CD14-positive monocyte (primary cell): ENCODE measurements at regions not wholly inside any gene's neighbourhood (a gene's known extent, or its start where the extent isn't known, plus 50 kb on each side); places are given as distances from the start of the nearest gene placed in this dataset.

Experiments
- DNase-seq, 3 donors: peaks; one replicate each; pipeline ENCODE4 v3.0.0-alpha.2; 2011 to 2022
- H2AFZ ChIP-seq: 2 replicates; pipeline ENCODE4 v1.6.0; 2012; ENCODE audit warnings: mild to moderate bottlenecking, low read depth, low read length, inconsistent platforms; ENCODE audit not compliant: insufficient read depth, poor library complexity, severe bottlenecking
- H3K27ac ChIP-seq, 2 donors: 1 replicate in 1 of 2; 2 replicates in 1 of 2; pipeline ENCODE4 v1.5.1; 2012 to 2013; ENCODE audit warnings: low read length in 2 of 2, control low read depth in 1 of 2, inconsistent platforms in 1 of 2, low read depth in 1 of 2, mild to moderate bottlenecking in 1 of 2
- H3K27me3 ChIP-seq, 2 donors: one replicate each; pipeline versions ENCODE4 v1.6.0 to v1.6.1; 2011 to 2013; ENCODE audit warnings: low read length in 2 of 2; ENCODE audit not compliant: control insufficient read depth in 2 of 2, insufficient read depth in 2 of 2
- H3K36me3 ChIP-seq, 2 donors: replicated peaks in 1 of 2; 1 replicate in 1 of 2; 2 replicates in 1 of 2; pipeline versions ENCODE4 v1.5.1 to v1.6.1; 2012 to 2013; ENCODE audit warnings: low read length in 2 of 2, control low read depth in 1 of 2, inconsistent platforms in 1 of 2, mild to moderate bottlenecking in 1 of 2; ENCODE audit not compliant: insufficient read depth in 2 of 2, control insufficient read depth in 1 of 2
- H3K4me1 ChIP-seq, 2 donors: 1 replicate in 1 of 2; 2 replicates in 1 of 2; pipeline versions ENCODE4 v1.5.1 to v1.6.1; 2012 to 2013; ENCODE audit warnings: low read length in 2 of 2, control low read depth in 1 of 2, inconsistent platforms in 1 of 2, mild to moderate bottlenecking in 1 of 2, moderate library complexity in 1 of 2; ENCODE audit not compliant: insufficient read depth in 2 of 2, control insufficient read depth in 1 of 2
- H3K4me2 ChIP-seq: replicated peaks from 2 replicates; pipeline ENCODE3; 2012; ENCODE audit warnings: low read length, moderate library complexity, mild to moderate bottlenecking; ENCODE audit not compliant: poor library complexity, severe bottlenecking; ENCODE audit errors: extremely low read depth
- H3K4me3 ChIP-seq, 3 experiments: fragments of 200-600 bp in 1 of 3; sonication (generic) in 1 of 3; replicated peaks in 1 of 3; 1 replicate in 2 of 3; 2 replicates in 1 of 3; pipeline ENCODE4 v1.5.1; 2011 to 2013; ENCODE audit warnings: low read length in 3 of 3, mild to moderate bottlenecking in 3 of 3, control low read depth in 2 of 3, low read depth in 2 of 3, inconsistent platforms in 1 of 3, moderate library complexity in 1 of 3
- H3K79me2 ChIP-seq: 2 replicates; pipeline ENCODE4 v1.6.0; 2012; ENCODE audit warnings: mild to moderate bottlenecking, control low read depth, inconsistent platforms, low read length, moderate library complexity; ENCODE audit not compliant: insufficient read depth
- H3K9ac ChIP-seq: 2 replicates; pipeline ENCODE4 v1.6.0; 2017; ENCODE audit warnings: low read length, mild to moderate bottlenecking; ENCODE audit not compliant: insufficient read depth, poor library complexity, severe bottlenecking
- H3K9me3 ChIP-seq, 2 donors: replicated peaks in 1 of 2; 1 replicate in 1 of 2; 2 replicates in 1 of 2; pipeline versions ENCODE4 v1.5.1 to v1.6.1; 2012 to 2013; ENCODE audit warnings: low read length in 2 of 2, control low read depth in 1 of 2; ENCODE audit not compliant: control insufficient read depth in 1 of 2, insufficient read depth in 1 of 2
- H4K20me1 ChIP-seq: 2 replicates; pipeline ENCODE4 v1.6.0; 2012; ENCODE audit warnings: mild to moderate bottlenecking, low read length, control low read depth, moderate library complexity; ENCODE audit not compliant: insufficient read depth
- H3K27ac Mint-ChIP-seq, 7 donors: one replicate each; pipeline ENCODE4 v1.8.0; 2020; ENCODE audit warnings: mild to moderate bottlenecking in 7 of 7, mixed read lengths in 7 of 7, moderate library complexity in 6 of 7, inconsistent platforms in 2 of 7
- H3K27me3 Mint-ChIP-seq, 3 donors: one replicate each; pipeline ENCODE4 v1.8.0; 2021 to 2022; ENCODE audit warnings: low read depth in 3 of 3, mild to moderate bottlenecking in 3 of 3, mixed read lengths in 3 of 3, moderate library complexity in 3 of 3, inconsistent platforms in 1 of 3
- H3K36me3 Mint-ChIP-seq, 2 donors: one replicate each; pipeline ENCODE4 v1.8.0; 2020; ENCODE audit warnings: mixed read lengths in 2 of 2, inconsistent platforms in 1 of 2, mild to moderate bottlenecking in 1 of 2
- H3K4me1 Mint-ChIP-seq: one replicate; pipeline ENCODE4 v1.8.0; 2020; ENCODE audit warnings: mild to moderate bottlenecking, mixed read lengths
- H3K4me3 Mint-ChIP-seq, 2 donors: one replicate each; pipeline ENCODE4 v1.8.0; 2020; ENCODE audit warnings: mild to moderate bottlenecking in 2 of 2, mixed read lengths in 2 of 2, moderate library complexity in 1 of 2
- H3K9me3 Mint-ChIP-seq, 7 donors: one replicate each; pipeline ENCODE4 v1.8.0; 2020 to 2022; ENCODE audit warnings: mixed read lengths in 7 of 7, mild to moderate bottlenecking in 6 of 7, moderate library complexity in 6 of 7, inconsistent platforms in 2 of 7
- WGBS: methylation state at CpG from one replicate; pipeline ENCODE4 v1.1.5; 2013; ENCODE audit warnings: missing lambda C conversion rate; ENCODE audit not compliant: insufficient coverage; 5-methylcytosine and 5-hydroxymethylcytosine counted together
- intact Hi-C, 2 donors: fragments of 100-400 bp; cut with micrococcal nuclease; formaldehyde crosslinking; loops; one replicate each; pipeline versions ENCODE4 v1.15.0 to v1.15.1; 2023
- TF ChIP-seq, protein P1 (sequence below): fragments of 200-600 bp; IDR thresholded peaks from one replicate; pipeline ENCODE4 v1.8.0; 2022; ENCODE audit warnings: antibody characterized with exemption, mild to moderate bottlenecking

DNA sequence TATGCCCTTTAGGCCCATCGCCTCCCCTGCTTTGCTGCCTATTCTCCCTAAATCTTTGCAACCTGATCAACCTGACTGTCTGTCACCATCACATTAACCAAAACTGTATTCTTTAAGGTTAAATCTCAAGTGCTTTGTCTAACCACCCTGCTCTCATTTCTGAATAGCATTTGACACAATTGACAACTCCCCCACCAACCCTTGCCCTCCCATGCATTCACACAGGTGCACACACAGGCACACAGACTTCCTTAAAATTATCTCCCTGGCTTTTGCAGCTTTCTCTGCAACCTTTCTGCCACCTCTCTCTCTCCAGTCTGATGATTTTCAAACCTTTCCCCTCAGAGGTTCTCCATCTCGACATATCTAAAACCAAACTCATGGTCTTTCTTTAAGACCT, 64.6 kb upstream of the ST8SIA3 start:
- Histone ChIP-seq H3K9ac (no peak overlapping the region), H3K4me2 (no peak overlapping the region), H3K4me1 (no peaks in the 10 kb centered on the region), H3K27ac (no peak overlapping the region), H3K79me2 (no peaks in the 10 kb centered on the region), H3K9me3 (peaks cover 3 to 4% of the 10 kb centered on the region in 2 donors), H3K36me3 (no peaks in the 10 kb centered on the region), H3K27me3 (no peaks in the 10 kb centered on the region), H3K4me3 (no peak overlapping the region), H4K20me1 (no peaks in the 10 kb centered on the region), H2AFZ (no peak overlapping the region)
- intact Hi-C loops, result no loop called here
- H3K4me3 Mint-ChIP-seq, result no peak overlapping the region
- H3K36me3 Mint-ChIP-seq, result no peaks in the 10 kb centered on the region
- 94% methylated on average over 2 of the region's 2 CpGs for WGBS
- no peaks in the 10 kb centered on the region for H3K4me1 Mint-ChIP-seq
- peaks cover 5 to 20% (median 11%) of the 10 kb centered on the region in 7 donors for H3K9me3 Mint-ChIP-seq
- no peak overlapping the region for H3K27ac Mint-ChIP-seq
- TF ChIP-seq, protein P1, sequence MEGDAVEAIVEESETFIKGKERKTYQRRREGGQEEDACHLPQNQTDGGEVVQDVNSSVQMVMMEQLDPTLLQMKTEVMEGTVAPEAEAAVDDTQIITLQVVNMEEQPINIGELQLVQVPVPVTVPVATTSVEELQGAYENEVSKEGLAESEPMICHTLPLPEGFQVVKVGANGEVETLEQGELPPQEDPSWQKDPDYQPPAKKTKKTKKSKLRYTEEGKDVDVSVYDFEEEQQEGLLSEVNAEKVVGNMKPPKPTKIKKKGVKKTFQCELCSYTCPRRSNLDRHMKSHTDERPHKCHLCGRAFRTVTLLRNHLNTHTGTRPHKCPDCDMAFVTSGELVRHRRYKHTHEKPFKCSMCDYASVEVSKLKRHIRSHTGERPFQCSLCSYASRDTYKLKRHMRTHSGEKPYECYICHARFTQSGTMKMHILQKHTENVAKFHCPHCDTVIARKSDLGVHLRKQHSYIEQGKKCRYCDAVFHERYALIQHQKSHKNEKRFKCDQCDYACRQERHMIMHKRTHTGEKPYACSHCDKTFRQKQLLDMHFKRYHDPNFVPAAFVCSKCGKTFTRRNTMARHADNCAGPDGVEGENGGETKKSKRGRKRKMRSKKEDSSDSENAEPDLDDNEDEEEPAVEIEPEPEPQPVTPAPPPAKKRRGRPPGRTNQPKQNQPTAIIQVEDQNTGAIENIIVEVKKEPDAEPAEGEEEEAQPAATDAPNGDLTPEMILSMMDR, result no peak
- peaks cover 1 to 7% (median 3%) of the 10 kb centered on the region in 3 donors for H3K27me3 Mint-ChIP-seq
- DNase-seq, result no peak

DNA sequence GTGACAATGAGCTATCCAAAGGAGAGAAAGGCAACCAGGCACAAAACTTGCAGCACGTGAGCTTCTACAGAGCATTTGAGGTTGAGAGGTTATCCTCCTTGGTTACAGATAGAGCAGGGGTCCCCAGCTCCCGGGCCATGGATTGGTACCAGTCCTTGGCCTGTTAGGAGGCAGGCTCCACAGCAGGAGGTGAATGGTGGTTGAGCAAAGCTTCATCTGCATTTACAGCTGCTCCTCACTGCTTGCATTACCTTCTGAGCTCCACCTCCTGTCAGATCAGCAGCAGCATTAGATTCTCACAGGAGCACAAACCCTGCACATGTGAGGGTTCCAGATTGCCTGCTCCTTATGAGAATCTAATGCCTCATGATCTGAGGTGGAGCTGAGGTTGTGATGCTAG, 57.8 kb upstream of the ST8SIA3 start:
- Mint-ChIP-seq H3K27me3 (peaks cover 2 to 4% (median 4%) of the 10 kb centered on the region in 3 donors), H3K36me3 (no peaks in the 10 kb centered on the region), H3K27ac (no peak overlapping the region), H3K4me3 (no peak overlapping the region), H3K9me3 (peaks cover 0 to 5% (median 2%) of the 10 kb centered on the region in 7 donors), H3K4me1 (no peaks in the 10 kb centered on the region)
- H3K27ac ChIP-seq, result no peak overlapping the region
- TF ChIP-seq, protein P1, result no peak
- no peaks in the 10 kb centered on the region for H4K20me1 ChIP-seq
- no peak overlapping the region for H3K4me3 ChIP-seq
- no peaks in the 10 kb centered on the region for H3K27me3 ChIP-seq
- no peaks in the 10 kb centered on the region for H3K4me1 ChIP-seq
- intact Hi-C loops, result no loop called here
- 96% methylated on average over 2 of the region's 2 CpGs for WGBS
- H3K79me2 ChIP-seq, result no peaks in the 10 kb centered on the region
- H3K36me3 ChIP-seq, result no peaks in the 10 kb centered on the region
- no peaks in the 10 kb centered on the region for H3K9me3 ChIP-seq
- no peak overlapping the region for H3K9ac ChIP-seq
- DNase-seq, result no peak
- no peak overlapping the region for H2AFZ ChIP-seq
- H3K4me2 ChIP-seq, result no peak overlapping the region
